Tibial nerve (tissue), 4 donors: ENCODE measurements at regions not wholly inside any gene's neighbourhood (a gene's known extent, or its start where the extent isn't known, plus 50 kb on each side); places are given as distances from the start of the nearest gene placed in this dataset.

Experiments
- DNase-seq, 2 donors: peaks; one replicate each; pipeline ENCODE4 v3.0.0-alpha.2; 2019; ENCODE audit warnings: low spot score in 2 of 2
- H3K27ac ChIP-seq, 4 donors: fragments of 200-600 bp; sonication (generic) in 3 of 4; one replicate each; pipeline ENCODE4 v1.5.1; 2017 to 2019; ENCODE audit warnings: mild to moderate bottlenecking in 1 of 4
- H3K27me3 ChIP-seq, 2 donors: fragments of 200-600 bp; sonication (generic) in 1 of 2; one replicate each; pipeline versions ENCODE4 v1.5.1 to v1.6.0; 2017 to 2019
- H3K36me3 ChIP-seq, 3 donors: fragments of 200-600 bp; sonication (generic); one replicate each; pipeline ENCODE4 v1.5.1; 2018 to 2019
- H3K4me1 ChIP-seq, 4 donors: fragments of 200-600 bp; sonication (generic) in 3 of 4; one replicate each; pipeline ENCODE4 v1.5.1; 2017 to 2019
- H3K4me3 ChIP-seq, 4 donors: fragments of 200-600 bp; sonication (generic) in 3 of 4; one replicate each; pipeline ENCODE4 v1.5.1; 2017 to 2019; ENCODE audit warnings: mild to moderate bottlenecking in 1 of 4, moderate library complexity in 1 of 4
- H3K9me3 ChIP-seq, 4 donors: fragments of 200-600 bp; sonication (generic) in 3 of 4; one replicate each; pipeline ENCODE4 v1.5.1; 2017 to 2019
- EP300 ChIP-seq, 2 donors: sonication (generic); formaldehyde crosslinking; IDR thresholded peaks; one replicate each; pipeline ENCODE4 v1.6.1; 2017; ENCODE audit warnings: antibody characterized with exemption in 2 of 2, mild to moderate bottlenecking in 1 of 2
- POLR2A ChIP-seq, 2 donors: fragments of 450-650 bp; IDR thresholded peaks; one replicate each; pipeline ENCODE4 v1.6.1; 2017; ENCODE audit warnings: antibody characterized with exemption in 2 of 2, mild to moderate bottlenecking in 2 of 2, moderate library complexity in 2 of 2
- WGBS, 2 donors: methylation state at CpG; one replicate each; pipeline ENCODE4 v1.1.5; 2018; 5-methylcytosine and 5-hydroxymethylcytosine counted together
- TF ChIP-seq, protein P1 (sequence below), 5 experiments: fragments of 200-600 bp in 3 of 5; fragments of 450-650 bp in 2 of 5; sonication (generic) in 3 of 5; IDR thresholded peaks; one replicate each; pipeline ENCODE4 v1.5.1; 2016 to 2019; ENCODE audit warnings: antibody characterized with exemption in 5 of 5, mild to moderate bottlenecking in 3 of 5, moderate library complexity in 2 of 5

DNA sequence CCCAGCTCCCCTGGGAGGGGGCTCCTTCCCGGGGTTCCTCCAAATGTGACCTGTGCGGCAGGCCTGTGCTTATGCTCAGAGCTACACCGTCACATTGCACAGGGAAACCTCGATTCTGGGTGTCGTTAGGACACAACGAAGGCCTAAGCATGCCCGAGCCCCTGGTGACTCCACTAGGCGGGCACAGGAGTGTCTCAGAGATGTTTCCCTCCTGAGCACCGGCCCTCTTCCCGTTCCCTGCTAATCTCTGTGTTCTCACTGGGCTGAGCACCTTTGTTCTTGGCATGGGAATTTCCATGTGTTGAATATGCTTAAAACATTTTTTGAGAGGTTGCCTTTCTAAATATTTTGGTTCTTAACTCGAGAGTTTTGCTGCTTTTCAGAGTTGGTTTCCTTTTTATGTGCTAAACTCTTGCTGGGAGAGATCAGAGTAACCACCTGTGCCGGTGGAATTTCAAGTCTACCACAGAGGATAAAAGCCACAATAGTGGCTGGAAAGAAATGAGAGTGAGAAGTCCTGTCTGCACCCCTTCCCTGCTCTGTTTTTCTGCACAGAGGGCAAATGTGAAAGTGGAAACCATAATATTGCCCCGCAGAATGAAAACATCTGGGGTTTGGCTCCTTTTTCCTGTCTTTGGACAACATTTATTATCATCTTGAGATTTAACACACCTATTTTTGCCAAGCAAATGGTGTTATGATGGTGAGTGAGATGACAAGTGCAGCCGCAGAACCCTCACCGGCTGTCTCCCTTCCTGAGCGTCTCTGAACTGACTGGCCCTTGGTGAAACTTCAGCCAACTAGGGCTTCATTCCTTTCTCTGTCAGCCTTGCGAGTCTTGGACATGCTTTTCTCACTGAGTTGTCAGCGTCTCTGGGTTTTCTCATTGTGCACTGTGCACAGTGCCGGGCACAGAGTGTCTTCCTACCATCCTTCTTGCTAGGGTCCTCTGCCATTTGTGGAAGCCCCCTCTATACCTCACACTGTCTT, 154.1 kb downstream of the VAPA start:
- H3K27me3 ChIP-seq = no peaks in the 10 kb centered on the region
- DNase-seq = no peak
- peaks cover 0 to 12% (median 0%) of the 10 kb centered on the region in 4 donors for H3K4me1 ChIP-seq
- H3K4me3 ChIP-seq = no peak overlapping the region
- H3K27ac ChIP-seq = peak overlapping the region in 1 of 4 donors; percentile 22
- TF ChIP-seq, protein P1, sequence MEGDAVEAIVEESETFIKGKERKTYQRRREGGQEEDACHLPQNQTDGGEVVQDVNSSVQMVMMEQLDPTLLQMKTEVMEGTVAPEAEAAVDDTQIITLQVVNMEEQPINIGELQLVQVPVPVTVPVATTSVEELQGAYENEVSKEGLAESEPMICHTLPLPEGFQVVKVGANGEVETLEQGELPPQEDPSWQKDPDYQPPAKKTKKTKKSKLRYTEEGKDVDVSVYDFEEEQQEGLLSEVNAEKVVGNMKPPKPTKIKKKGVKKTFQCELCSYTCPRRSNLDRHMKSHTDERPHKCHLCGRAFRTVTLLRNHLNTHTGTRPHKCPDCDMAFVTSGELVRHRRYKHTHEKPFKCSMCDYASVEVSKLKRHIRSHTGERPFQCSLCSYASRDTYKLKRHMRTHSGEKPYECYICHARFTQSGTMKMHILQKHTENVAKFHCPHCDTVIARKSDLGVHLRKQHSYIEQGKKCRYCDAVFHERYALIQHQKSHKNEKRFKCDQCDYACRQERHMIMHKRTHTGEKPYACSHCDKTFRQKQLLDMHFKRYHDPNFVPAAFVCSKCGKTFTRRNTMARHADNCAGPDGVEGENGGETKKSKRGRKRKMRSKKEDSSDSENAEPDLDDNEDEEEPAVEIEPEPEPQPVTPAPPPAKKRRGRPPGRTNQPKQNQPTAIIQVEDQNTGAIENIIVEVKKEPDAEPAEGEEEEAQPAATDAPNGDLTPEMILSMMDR (IDR thresholded peaks at IDR 0.05) = no peak
- TF ChIP-seq EP300 (IDR thresholded peaks at IDR 0.05) (no peak), POLR2A (IDR thresholded peaks at IDR 0.05) (no peak)
- no peaks in the 10 kb centered on the region for H3K9me3 ChIP-seq
- H3K36me3 ChIP-seq = no peaks in the 10 kb centered on the region
- WGBS, 2 donors = 71 to 75% methylated on average over 17 to 19 of the region's 19 CpGs

DNA sequence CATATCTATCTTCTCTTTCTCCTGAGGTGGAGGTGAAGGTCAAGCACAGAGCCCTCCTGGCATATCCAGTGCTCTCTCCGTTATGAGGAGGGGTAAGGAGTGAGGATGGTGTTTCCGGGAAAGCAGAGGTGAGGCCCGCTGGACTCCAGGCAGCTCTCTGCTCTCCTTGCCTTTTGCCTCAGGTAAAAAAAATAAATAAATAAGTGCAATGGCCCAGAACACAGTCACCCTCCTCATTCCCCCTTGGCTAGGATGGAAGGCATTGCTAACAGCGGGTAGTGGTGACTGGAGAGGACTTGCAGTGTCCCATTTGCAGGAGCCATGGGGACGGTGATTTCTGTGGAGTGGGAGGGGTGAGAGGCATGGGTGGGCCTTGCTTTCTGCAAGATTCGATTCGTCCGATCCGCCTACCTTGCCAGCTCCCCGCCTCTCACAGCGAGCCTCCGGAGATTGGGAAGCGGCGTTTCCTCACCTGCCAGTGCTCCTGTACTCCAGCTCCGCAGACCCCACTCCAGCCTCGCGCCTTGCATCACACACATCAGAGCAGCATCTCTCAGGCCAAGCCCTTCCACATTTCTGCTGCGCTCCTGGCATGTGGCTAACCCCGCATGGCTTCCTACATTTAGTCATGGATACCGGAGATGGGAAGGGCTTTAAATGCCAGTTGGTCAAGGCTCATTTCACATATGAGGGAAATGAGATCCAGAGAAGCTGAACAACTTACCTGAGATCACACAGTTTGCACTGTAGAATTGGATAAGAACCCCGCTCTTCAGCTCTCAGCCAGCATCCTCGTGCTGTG, 155.2 kb downstream of the VAPA start:
- WGBS, 2 donors = 94 to 96% methylated on average over 22 of the region's 22 CpGs
- H3K9me3 ChIP-seq = no peaks in the 10 kb centered on the region
- H3K36me3 ChIP-seq = no peaks in the 10 kb centered on the region
- DNase-seq = no peak
- no peak overlapping the region for H3K4me3 ChIP-seq
- H3K27ac ChIP-seq = no peak overlapping the region
- H3K27me3 ChIP-seq = no peaks in the 10 kb centered on the region
- TF ChIP-seq, protein P1 (IDR thresholded peaks at IDR 0.05) = no peak
- TF ChIP-seq POLR2A (IDR thresholded peaks at IDR 0.05) = no peak
- no peak for TF ChIP-seq EP300 (IDR thresholded peaks at IDR 0.05)
- peaks cover 0 to 12% (median 0%) of the 10 kb centered on the region in 4 donors for H3K4me1 ChIP-seq

DNA sequence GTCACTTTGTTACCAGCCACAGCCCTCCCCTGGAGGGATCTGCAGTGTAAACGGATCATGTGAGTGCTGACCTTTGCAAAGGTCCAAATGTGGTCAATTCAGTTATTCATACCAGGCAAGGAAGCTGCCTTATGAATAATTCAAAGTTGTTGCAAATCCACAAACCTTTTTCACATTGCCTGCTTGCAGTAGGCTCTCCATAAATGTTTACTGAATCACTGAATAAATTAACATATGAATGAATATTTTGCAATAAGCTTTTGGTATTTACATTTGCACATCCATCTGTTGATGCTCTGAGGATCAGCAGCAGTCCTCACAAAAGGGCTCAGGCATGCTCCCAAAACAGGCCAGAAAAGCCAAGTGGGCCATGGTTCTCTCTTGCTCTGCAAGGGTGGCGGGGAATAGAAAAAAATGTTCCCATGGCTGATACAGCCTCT, 156.8 kb downstream of the VAPA start:
- Histone ChIP-seq H3K27ac (no peak overlapping the region), H3K4me1 (peaks cover 0 to 12% (median 0%) of the 10 kb centered on the region in 4 donors), H3K27me3 (no peaks in the 10 kb centered on the region), H3K36me3 (no peaks in the 10 kb centered on the region), H3K9me3 (no peaks in the 10 kb centered on the region), H3K4me3 (no peak overlapping the region)
- 64 to 73% methylated on average over 2 of the region's 2 CpGs for WGBS, 2 donors
- TF ChIP-seq POLR2A (IDR thresholded peaks at IDR 0.05) = no peak
- TF ChIP-seq, protein P1 (IDR thresholded peaks at IDR 0.05) = no peak
- no peak for TF ChIP-seq EP300 (IDR thresholded peaks at IDR 0.05)
- no peak for DNase-seq

DNA sequence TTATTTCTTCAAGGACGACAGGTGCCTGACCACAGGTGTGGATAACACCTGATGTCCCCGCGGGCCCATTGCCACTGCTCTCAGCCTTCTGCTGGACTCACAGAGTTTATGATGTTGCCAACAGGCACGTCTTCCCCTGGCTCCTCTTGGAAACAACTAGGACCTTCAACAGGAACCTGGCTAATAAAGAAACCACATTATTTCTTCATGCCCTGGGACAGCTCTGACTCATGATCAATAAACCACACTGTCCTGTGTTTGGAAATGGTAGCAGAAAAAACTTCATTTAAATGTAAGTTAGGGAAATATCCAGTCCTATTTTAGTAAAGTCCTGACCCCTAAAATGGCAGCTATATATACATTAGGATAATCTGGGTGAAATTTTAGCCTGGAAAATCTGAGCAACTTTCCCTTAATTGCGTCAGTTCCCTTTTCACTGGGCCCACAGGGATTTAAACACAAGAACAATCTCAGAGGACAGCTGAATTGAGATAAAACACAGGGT, 158.9 kb downstream of the VAPA start:
- Histone ChIP-seq H3K27me3 (no peaks in the 10 kb centered on the region), H3K9me3 (no peaks in the 10 kb centered on the region), H3K4me3 (no peak overlapping the region), H3K36me3 (no peaks in the 10 kb centered on the region), H3K4me1 (peaks cover 0 to 6% (median 0%) of the 10 kb centered on the region in 4 donors), H3K27ac (no peak overlapping the region)
- no peak for DNase-seq
- WGBS, 2 donors = 72 to 83% methylated on average over 5 of the region's 5 CpGs
- no peak for TF ChIP-seq EP300 (IDR thresholded peaks at IDR 0.05)
- TF ChIP-seq POLR2A (IDR thresholded peaks at IDR 0.05) = no peak
- TF ChIP-seq, protein P1 (IDR thresholded peaks at IDR 0.05) = no peak
